Testis (tissue), 2 donors: ENCODE measurements at regions not wholly inside any gene's neighbourhood (a gene's known extent, or its start where the extent isn't known, plus 50 kb on each side); places are given as distances from the start of the nearest gene placed in this dataset.

ENCODE experiments used
- CTCF ChIP-seq, 3 experiments: fragments of 450-650 bp in 2 of 3; fragments of 200-600 bp in 1 of 3; sonication (generic) in 1 of 3; IDR thresholded peaks; one replicate each; pipeline ENCODE4 v1.5.1; 2016 to 2019; ENCODE audit warnings: antibody characterized with exemption in 3 of 3, mild to moderate bottlenecking in 2 of 3, moderate library complexity in 1 of 3
- POLR2A ChIP-seq: fragments of 450-650 bp; IDR thresholded peaks from one replicate; pipeline ENCODE4 v1.6.1; 2017; ENCODE audit warnings: antibody characterized with exemption, mild to moderate bottlenecking, moderate library complexity

GRCh38 chr3:107112356-107112755 lies 264.9 kb upstream of the CCDC54 start:
- no peak for TF ChIP-seq CTCF (IDR thresholded peaks at IDR 0.05)
- no peak for TF ChIP-seq POLR2A
